Right lung (tissue), 2 donors: ENCODE measurements at regions not wholly inside any gene's neighbourhood (a gene's known extent, or its start where the extent isn't known, plus 50 kb on each side); places are given as distances from the start of the nearest gene placed in this dataset.
"Not testable (repeated sequence)": the region's sequence is repeated elsewhere in the genome, so short reads cannot be mapped to it uniquely, and the experiment has no call there.

Experiments
- DNase-seq, 2 donors: peaks; one replicate each; pipeline ENCODE4 v3.0.0-alpha.2; 2013

GRCh38 chr2:83155826-83156225 lies 1303.3 kb downstream of the SUCLG1 start:
- DNase-seq: no peak

GRCh38 chr2:83143946-83144345 lies 1315.1 kb downstream of the SUCLG1 start:
- DNase-seq: no peak

GRCh38 chr2:83142934-83143333 lies 1316.1 kb downstream of the SUCLG1 start:
- no peak for DNase-seq

- DNase-seq: no peak
Observed at GRCh38 chr2:83115606-83116005, 1343.5 kb downstream of the SUCLG1 start.

GRCh38 chr2:83115155-83115554 lies 1343.9 kb downstream of the SUCLG1 start:
- DNase-seq: no peak

- no peak for DNase-seq
Observed at GRCh38 chr2:83113953-83114352, 1345.1 kb downstream of the SUCLG1 start.

DNA sequence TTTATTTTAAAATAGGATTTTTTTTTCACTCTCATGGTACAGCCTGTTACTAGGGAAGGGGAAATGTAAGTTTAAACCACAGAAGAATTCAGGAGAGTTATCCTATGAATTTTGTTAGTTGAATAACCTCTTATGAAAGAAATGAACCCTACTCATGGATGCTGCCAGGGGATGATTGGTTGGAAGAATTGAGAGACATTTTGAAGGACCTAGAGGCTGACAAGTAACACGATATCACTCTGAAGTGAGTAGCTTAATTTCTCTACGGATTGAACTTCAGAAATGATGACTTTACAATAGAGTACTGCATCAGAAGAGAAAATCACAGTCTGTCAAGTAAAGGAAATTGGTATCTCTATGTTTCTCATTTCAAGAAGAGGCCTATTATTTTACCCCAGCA lies 1346.2 kb downstream of the SUCLG1 start:
- DNase-seq: no peak

DNA sequence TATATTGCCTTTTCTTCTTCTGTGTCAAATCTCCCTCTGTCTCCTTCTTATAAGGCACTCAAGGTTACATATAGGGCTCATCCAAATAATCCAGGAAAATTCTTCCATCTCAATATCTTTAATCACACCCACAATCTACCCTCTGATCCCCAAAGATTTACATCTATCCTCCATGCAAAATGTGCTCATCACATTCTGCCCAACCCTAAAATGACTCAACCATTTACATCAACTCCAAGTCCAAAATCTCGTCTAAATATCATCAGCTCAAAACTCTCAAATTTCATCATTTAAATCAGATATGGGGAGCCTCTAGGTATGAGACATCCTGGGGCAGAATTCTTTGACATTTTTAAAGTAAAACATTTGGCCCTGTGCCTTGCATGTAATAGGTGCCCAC lies 1349.8 kb downstream of the SUCLG1 start:
- no peak for DNase-seq

DNA sequence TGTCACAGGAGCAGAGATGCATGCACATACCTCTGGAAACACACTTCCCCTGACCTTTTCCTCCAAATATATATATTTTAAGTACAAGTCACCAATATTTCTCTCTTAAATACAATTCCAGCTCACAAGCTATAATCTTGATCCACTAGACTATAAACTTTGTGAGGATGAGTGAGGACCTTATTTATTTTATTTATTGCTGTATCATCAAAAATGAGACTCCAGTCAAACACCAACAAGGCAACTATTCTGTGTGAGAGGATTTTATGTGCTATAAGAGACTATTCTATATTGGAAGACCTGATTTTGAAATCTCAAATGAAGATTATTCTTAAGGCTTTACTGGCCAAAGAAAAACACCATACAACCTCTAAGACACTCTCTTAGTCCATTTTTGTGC lies 1352.2 kb downstream of the SUCLG1 start:
- DNase-seq: no peak

DNA sequence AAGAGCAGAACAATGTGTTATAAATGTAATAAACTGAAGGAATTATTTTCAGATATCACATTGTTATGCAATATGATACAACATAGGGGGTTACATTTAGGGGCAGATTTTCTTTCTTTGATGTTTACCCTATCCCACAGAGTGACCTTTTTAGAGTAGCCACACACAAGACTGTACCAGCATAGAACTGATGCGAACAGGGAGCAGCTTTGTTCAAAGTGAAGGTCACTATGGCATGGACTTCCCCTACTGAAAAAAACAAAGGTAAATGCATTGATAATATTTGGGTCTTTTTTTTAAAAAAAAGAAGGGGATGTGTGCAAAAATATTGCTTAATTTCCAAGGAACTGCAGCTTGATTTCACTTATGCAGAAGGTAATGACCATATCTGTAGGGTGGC lies 1354.9 kb downstream of the SUCLG1 start:
- DNase-seq: no peak

DNA sequence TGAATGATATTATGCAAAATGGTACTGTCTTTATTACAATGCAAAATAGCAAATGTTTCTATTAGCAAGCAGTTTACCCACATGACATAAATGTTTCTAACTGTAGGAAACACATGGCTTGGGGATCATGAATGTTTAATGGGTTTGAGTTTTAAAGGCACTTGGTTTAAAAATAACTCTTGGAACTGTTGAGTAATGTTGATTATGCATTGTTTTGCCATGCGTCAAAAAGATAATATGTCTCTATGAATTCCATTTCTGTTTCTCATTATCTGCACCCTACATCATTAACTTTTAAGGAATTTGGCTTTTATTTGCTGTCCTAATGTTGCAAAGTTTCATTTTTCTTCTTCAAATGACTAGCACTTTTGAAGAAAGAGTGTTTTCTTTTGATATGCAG lies 1355.5 kb downstream of the SUCLG1 start:
- DNase-seq: peak in 1 of 2 donors; percentile 11

DNA sequence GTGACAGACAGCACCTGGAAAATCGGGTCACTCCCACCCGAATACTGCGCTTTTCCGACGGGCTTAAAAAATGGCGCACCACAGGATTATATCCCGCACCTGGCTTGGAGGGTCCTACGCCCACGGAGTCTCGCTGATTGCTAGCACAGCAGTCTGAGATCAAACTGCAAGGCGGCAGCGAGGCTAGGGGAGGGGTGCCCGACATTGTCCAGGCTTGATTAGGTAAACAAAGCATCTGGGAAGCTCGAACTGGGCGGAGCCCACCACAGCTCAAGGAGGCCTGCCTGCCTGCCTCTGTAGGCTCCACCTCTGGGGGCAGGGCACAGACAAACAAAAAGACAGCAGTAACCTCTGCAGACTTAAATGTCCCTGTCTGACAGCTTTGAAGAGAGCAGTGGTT lies 1370.0 kb downstream of the SUCLG1 start:
- DNase-seq: not testable (repeated sequence)

- DNase-seq: no peak
Observed at GRCh38 chr2:83085869-83086268, 1373.2 kb downstream of the SUCLG1 start.

GRCh38 chr2:83081826-83082690 lies 1377.0 kb downstream of the SUCLG1 start:
- peak; percentile 70 to 72 for DNase-seq

- DNase-seq: no peak
Observed at GRCh38 chr2:83079007-83079406, 1380.1 kb downstream of the SUCLG1 start.

DNA sequence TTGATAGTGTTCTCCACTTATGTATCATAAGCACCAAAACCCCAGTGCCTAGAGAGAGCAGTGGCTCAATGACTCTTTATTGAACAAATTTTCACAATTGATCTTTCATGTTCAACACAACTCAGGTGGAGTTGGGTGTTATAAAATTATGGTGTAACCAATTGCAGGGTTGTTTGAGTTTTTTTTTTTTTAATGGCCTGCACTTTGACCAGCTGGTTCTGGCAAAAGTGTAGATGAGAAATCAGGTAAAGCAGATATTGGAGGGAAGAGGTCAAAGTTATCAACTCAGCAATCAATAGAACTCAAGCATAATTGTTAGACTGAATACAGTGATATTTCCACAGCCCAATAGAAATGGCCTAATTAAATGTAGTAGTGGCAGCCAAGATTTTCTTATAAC lies 1386.3 kb downstream of the SUCLG1 start:
- DNase-seq: no peak

GRCh38 chr2:83071914-83072313 lies 1387.2 kb downstream of the SUCLG1 start:
- DNase-seq: no peak

- no peak for DNase-seq
Observed at GRCh38 chr2:83071352-83071751, 1387.7 kb downstream of the SUCLG1 start.

DNA sequence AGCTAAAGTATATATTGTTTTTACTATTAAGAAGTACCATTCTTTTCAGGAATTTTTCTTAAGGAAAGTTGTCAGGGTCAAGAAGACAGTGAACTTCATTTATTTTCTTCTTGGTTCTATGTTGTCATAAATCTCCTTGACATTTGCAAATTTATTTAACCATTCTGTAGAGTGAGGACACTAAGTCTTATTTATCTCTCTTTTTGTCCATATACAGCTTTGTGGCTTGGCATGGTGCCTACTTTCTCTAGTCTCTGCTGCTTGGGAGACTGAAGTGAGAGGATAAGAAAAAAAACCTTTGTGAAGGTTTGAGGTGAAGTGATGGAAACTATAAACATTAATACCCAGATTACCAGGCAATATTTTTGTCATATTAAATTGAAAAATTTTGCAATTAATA lies 1389.4 kb downstream of the SUCLG1 start:
- DNase-seq: peak in 1 of 2 donors; percentile 4

DNA sequence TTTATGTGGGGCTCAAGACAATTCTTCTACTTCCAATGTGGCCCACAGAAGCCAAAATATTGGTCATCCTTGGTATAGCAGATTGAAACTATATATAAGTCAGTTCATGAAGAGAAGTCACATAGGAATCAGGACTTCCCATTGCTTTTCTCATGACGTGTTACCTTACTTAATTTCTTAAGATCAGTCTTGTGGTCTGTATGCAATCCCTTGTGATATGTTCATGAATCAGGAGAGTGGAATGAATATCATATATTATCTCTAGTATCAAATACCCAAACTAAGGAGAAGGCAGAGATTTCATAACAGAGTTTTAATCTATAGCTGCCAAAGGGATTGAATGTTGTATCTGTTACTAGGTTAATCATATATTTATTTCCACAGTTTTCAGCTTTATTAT lies 1390.4 kb downstream of the SUCLG1 start:
- no peak for DNase-seq

- peak in 1 of 2 donors; percentile 0 for DNase-seq
Observed at GRCh38 chr2:83067947-83068346, 1391.1 kb downstream of the SUCLG1 start.

DNA sequence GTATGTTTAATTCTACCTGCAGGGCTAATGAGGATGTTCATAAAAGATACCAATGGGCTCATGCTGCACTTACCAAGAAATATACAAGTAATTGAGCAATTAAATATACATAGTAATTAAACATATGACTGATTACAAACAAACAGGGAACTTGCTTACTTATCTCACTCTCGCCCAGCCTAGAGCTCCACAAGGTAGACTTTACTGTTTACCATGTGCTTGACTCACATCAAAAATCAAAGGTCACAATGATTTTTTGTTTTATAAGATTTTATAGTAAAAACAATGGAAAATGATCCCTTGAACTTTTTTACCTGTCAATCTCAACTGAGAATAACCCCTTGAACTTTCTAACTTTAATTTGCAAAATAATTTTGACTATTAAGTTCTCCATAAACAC lies 1395.1 kb downstream of the SUCLG1 start:
- no peak for DNase-seq

GRCh38 chr2:83063511-83063910 lies 1395.6 kb downstream of the SUCLG1 start:
- DNase-seq: no peak

DNA sequence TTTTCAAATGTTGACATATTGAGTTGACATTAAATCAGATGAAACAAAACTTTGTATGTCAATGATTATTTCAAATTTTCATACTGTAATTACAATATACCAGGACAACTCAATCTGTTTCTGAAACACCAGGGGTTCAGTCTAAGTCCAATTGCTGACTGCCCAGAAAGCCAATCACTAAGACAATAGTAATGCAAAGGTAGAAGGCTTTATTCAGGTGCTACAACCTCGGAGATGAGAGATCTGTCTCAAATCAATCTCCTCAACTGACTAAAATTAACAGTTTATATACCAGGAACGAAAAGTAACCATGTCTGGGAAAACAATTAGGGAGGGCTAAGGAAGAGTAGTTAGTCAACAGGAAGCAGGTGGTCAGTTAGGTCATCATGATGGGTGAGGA lies 1400.4 kb downstream of the SUCLG1 start:
- no peak for DNase-seq
